ENCODE measurements at regions not wholly inside any gene's neighbourhood (a gene's known extent, or its start where the extent isn't known, plus 50 kb on each side); places are given as distances from the start of the nearest gene placed in this dataset.

DNA sequence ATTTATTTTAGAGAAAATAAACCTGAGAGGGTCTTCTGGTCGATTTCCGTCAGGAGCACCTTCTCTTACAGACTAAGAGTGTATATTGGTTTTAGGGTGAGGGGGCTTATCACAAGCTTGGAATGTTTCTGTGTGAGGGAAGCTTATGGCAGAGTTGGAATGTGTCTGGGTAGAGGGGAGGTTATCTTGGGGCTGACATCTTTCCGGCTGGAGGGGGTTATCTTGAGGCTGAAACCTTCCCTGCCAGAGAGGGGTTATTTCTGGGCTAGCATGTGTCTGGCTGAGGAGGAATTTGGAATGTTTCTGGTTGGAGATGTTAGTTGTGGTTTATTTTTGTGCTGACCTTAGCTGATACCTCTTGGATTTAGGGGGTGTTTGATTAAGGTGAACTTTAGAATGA is 1312.1 kb downstream of the ADGRL3 start:
- no peak overlapping the region for H2AFZ ChIP-seq (ENCODE audit: low read length)

More for the DNA sequence above, 1312.1 kb downstream of the ADGRL3 start:
- H2AK5ac ChIP-seq (ENCODE audit: insufficient read length, low read length) = no peak overlapping the region
- no peak overlapping the region; a peak in 1 of 7 replicates for H3K27ac Mint-ChIP-seq
- no peak for DNase-seq
- H3K23ac ChIP-seq (ENCODE audit: insufficient read length, low read depth, low read length) = no peak overlapping the region
- no peaks in the 10 kb centered on the region for H3K9me3 ChIP-seq (ENCODE audit: control insufficient read depth, low read depth, low read length)
- H3K14ac ChIP-seq (ENCODE audit: insufficient read depth, low read length) = no peak overlapping the region
- WGBS (ENCODE audit: extremely low coverage, insufficient read length, low lambda C conversion rate) = no CpG with 5 or more reads among the region's 3 CpGs
- H3K56ac ChIP-seq (ENCODE audit: insufficient read length, low read depth, low read length) = no peak overlapping the region
- no peaks in the 10 kb centered on the region; the same call in 1 of the 2 replicates for H3K4me1 ChIP-seq (ENCODE audit: insufficient read depth, low read length)
- no peak overlapping the region for H3K4ac ChIP-seq (ENCODE audit: low read depth, low read length)
- no peaks in the 10 kb centered on the region for H3K79me2 ChIP-seq (ENCODE audit: insufficient read depth, low read length)
- H3K79me1 ChIP-seq (ENCODE audit: insufficient read depth, low read depth, low read length, poor library complexity, severe bottlenecking) = no peaks in the 10 kb centered on the region
- peaks cover 19 to 20% of the 10 kb centered on the region in 2 experiments for H3K4me1 Mint-ChIP-seq
- no peak overlapping the region for H4K5ac ChIP-seq (ENCODE audit: insufficient read length, low read depth, low read length)
- H4K91ac ChIP-seq (ENCODE audit: insufficient read length, low read depth, low read length) = no peak overlapping the region
- H4K8ac ChIP-seq (replicated peaks; ENCODE audit: insufficient read length, low read depth, low read length) = no peak overlapping the region
- H3K36me3 Mint-ChIP-seq (ENCODE audit: insufficient read depth in 1 of 3, low read depth in 3 of 3) = peaks cover 0 to 6% (median 0%) of the 10 kb centered on the region in 3 experiments; a peak in 2 of 7 replicates
- no peak overlapping the region for H3K4me2 ChIP-seq (ENCODE audit: insufficient read depth, insufficient read length, low read length)
- no peak overlapping the region for H3K27ac ChIP-seq (ENCODE audit: insufficient read length, low read depth, low read length)
- no peak overlapping the region for H2BK15ac ChIP-seq (ENCODE audit: low read depth, low read length)
- no peak overlapping the region for H3K9ac ChIP-seq (ENCODE audit: extremely low read depth, insufficient read length, low read length)
- no peaks in the 10 kb centered on the region for H3K9me3 Mint-ChIP-seq
- H4K20me1 ChIP-seq (ENCODE audit: control insufficient read depth, insufficient read depth, insufficient read length) = no peaks in the 10 kb centered on the region
- H3K27me3 ChIP-seq (ENCODE audit: insufficient read depth, low read length) = no peaks in the 10 kb centered on the region
- H2BK20ac ChIP-seq (ENCODE audit: low read depth, low read length, poor library complexity, severe bottlenecking) = no peak overlapping the region
- H3K27me3 Mint-ChIP-seq (ENCODE audit: low read depth) = no peaks in the 10 kb centered on the region
- no peak overlapping the region for H3T11ph ChIP-seq (ENCODE audit: low read length)
- H3K4me3 Mint-ChIP-seq = no peak overlapping the region
- no peak overlapping the region for H3K18ac ChIP-seq (ENCODE audit: insufficient read length, low read depth, low read length)
- H3K23me2 ChIP-seq (ENCODE audit: insufficient read length, low read depth, low read length, poor library complexity, severe bottlenecking) = no peaks in the 10 kb centered on the region
- no peak overlapping the region for H2BK5ac ChIP-seq (ENCODE audit: insufficient read length, low read length)
- no peak overlapping the region for H2BK120ac ChIP-seq (ENCODE audit: low read depth, low read length, poor library complexity, severe bottlenecking)
- H2BK12ac ChIP-seq (ENCODE audit: insufficient read length, low read depth, low read length) = no peak overlapping the region
- no peak for TF ChIP-seq CTCF (conservative IDR thresholded peaks at IDR 0.05)

All from H9 (cell line).